ENCODE measurements at regions not wholly inside any gene's neighbourhood (a gene's known extent, or its start where the extent isn't known, plus 50 kb on each side); places are given as distances from the start of the nearest gene placed in this dataset.
"Not testable (repeated sequence)": the region's sequence is repeated elsewhere in the genome, so short reads cannot be mapped to it uniquely, and the experiment has no call there.

DNA sequence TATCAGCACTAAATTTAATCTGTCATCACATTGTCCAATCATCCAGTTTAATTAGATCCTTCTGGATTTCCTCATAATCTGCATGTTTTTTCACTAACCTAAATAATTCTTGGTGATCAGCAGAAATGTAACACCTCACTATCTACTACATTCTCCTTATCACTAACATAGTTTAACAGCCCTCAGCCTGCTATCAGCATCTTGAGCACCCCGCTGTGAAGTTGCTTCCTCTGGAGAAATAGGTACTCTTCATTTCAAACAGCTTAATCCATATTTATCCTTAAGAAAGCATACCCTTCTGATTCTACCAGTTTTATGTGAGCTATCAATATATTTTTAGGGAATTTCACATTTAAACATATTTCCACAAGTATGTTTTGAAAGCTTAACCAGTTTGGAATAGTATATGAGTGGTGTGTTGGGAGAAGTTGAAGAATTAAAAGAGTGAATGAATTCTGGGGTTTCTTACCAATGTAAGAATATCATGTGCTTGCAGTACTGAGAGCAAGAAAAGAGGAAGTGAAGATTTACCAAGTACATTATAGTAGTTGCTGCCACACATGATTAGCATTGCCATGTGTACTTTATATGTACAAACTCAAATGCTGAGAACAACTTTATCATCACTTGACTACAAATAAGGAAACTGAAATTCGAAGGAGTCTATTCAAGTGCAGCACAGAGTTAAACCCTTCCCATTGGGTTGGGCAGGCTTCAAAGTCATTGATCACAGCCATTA lies 771.1 kb upstream of the ADGRL4 start:
- DNase-seq (ENCODE audit: low read depth in 2 of 2) = no peak

DNA sequence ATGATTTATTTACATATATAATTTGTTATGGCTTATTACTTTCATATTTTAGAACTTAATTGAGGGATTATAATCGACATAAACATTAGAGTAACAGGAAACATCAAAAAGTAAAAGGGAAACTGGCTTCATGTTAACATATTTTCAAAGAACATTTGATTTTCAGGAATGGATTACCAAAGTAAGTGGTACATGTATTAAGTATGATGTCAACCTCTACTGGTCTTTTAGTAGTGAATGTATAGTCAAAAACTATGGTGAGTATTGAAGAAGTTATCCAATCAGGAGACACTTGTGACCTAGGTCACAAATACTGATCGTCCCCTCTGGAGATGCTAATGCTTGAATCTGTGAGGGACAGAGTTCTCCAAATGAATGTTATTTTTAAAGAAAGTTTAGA lies 768.9 kb upstream of the ADGRL4 start:
- no peak for DNase-seq (ENCODE audit: low read depth in 2 of 2)

DNA sequence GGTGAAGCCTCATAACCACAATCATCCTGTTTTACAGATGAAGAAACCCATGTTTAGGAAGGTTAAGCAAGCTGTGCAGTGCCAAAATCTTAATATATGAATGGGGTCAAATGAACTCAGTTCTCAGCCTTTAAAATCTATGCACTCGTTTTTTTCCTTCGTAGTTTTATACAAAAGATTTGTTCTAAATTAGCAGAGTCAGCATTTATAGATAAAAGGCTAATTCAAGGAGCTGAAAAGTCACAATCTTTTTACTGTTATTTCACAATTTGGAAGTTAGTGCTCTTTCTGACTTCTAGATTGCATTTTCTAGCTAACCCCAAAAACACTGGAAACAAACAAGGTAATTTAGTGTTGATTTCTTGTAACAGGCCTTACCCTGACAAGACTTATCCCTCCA lies 766.9 kb upstream of the ADGRL4 start:
- DNase-seq (ENCODE audit: low read depth in 2 of 2) = no peak

DNA sequence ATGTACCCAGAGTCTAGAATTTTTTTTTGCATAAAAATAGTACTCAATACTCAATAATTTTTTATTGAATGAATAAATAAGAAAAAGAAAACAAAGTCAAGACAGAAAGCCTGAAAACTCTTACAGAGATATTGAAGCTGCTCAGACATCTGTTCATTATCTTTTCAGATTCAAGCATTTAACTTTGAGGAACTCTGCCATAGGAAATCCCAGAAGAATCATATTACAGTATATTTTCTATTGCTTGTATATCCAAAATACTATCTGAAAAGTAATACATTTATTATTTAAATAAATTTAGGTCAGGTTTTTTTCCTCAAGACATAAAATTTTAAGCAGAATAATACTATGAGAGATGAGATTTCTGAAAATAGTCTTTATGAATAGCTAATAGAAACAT lies 755.9 kb upstream of the ADGRL4 start:
- no peak for DNase-seq (ENCODE audit: low read depth in 2 of 2)

DNA sequence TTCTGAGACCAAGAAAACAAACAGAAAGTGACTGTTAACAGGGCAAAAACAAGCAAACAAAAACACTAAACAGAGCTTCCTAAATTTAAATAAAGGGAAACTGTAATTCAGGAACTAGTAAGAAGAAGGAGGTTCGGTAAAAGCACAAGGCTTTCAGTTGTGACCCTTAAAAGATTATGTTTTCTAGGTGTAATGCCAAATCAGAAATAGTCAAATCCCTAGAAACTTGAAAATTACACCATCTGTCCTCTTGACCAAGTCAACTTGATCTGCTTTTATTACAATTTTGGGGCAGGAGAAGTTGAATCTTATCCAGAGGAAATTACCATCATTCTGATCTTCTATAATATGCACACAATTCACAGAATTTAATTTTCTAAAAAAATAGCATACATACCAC lies 754.0 kb upstream of the ADGRL4 start:
- no peak for DNase-seq (ENCODE audit: low read depth in 2 of 2)

DNA sequence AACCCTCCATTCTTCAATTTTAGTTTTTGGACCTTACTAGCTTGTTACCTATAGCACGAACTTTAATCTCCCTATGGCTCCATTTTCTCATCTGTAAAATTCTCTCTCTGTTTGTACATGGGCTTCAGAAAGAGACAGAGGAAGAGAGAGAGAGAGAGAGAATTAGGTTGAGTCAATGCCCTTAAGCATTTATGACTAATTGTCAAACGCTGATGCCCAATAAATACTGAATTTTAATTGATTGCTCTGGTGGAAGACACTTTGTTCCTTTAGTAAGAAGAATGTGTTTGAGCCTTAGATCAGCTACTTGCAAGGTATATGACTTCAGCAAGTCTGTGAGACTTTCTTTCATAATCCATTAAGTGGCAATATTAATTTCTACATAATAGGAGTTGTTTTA lies 743.1 kb upstream of the ADGRL4 start:
- no peak for DNase-seq (ENCODE audit: low read depth in 2 of 2)

DNA sequence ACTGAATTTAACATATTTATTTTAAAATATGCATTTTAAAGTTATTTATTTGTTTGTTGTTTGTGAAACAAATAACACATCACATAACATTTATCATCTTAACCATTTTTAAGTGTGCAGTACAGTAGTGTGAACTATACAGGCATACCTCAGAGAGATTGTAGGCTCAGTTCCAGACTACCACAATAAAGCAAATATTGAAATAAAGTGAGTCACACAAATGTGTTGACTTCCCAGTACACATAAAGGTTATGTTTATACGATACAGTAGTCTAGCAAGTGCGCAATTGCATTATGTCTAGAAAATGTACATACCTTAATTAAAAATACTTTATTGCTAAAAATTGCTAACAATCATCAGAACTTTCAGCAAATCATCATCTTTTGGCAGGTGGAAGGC lies 739.4 kb upstream of the ADGRL4 start:
- no peak for DNase-seq (ENCODE audit: low read depth in 2 of 2)

DNA sequence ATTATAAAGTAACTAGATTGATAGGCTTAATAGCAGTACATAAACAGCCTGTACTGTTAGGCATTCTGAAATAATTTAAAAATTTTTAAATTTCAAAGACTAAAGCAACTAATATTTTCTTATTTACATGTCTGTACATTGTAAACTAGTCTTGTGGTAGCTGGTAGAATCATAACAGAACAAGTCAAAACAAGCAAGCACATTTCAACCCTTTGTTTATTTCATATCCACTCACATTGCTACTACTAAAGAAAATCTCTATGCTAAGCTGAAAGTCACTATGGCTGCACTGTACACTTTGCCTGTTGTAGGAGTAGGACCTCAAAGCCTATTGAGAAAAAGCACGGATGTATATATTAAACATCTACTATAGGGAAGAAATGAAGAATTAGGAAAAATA lies 738.2 kb upstream of the ADGRL4 start:
- no peak for DNase-seq (ENCODE audit: low read depth in 2 of 2)

DNA sequence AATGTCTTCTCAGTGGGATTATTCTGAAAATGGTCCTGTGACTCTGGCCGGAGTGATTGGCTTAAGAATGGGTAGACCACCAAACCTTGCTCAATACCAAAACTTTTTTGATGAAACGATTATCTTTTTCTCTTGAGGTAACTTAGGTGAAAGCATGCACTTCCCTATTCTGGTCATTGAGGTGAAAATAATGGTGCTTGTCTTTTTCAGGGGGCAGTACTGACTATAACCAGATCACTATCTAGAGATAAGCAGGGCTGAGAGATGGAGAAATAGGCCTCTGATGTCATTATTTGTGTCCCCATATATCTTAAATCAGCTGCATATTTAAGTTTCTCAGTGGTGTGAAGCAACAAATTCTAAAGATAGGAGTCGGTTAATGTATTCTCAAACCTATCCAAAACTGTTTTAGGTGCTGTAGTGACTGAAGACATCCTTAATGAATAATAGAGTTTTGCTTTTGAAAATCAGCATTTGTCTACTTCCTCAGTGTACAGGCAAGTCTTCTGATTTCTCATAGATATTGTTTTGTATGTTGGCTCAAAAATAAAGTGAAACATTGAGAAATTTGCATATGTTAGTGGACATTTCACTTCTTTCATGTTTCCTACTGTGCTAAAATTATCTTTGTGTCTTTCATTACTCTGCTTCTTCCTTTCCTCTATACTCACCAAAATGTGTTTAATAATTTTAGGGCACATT lies 735.3 kb upstream of the ADGRL4 start:
- no peak for DNase-seq (ENCODE audit: low read depth in 2 of 2)

DNA sequence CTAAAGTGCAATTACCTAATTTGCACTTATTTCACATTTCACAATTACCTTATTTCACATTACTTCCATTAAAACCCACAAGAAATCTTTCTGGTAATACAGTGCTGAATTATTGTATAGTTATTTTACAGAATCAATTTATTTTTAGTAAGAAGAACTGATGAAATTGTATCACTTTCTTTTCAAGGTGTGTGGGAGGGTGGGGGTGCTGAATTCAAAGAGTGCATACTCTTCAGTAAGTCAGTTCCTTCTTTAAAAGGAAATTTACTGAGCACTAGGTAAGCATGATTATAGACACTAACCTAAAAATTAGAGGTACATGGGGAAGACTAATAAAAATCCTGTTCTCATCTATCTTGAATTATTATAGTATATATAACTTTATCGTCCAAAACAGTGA lies 731.6 kb upstream of the ADGRL4 start:
- DNase-seq (ENCODE audit: low read depth in 2 of 2) = no peak

DNA sequence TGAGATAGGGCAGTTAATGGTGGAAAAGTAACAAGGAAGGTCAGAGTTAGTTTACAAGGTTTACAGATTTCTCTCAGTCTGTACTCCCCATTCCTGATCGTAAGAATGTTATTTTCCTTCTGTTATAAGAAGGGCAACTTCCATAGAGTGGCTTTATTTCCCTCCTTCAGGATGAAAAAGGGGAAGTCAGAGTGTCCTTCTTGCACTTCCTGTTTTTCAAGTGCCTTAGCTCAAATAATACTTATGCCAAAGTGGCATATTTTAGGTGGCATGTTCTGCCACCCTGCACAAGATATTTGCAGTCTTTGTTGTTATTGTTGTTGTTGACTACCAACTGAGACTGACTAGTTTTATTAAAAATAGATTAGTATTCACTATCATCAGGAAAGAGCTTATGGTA lies 730.7 kb upstream of the ADGRL4 start:
- DNase-seq (ENCODE audit: low read depth in 2 of 2) = no peak

DNA sequence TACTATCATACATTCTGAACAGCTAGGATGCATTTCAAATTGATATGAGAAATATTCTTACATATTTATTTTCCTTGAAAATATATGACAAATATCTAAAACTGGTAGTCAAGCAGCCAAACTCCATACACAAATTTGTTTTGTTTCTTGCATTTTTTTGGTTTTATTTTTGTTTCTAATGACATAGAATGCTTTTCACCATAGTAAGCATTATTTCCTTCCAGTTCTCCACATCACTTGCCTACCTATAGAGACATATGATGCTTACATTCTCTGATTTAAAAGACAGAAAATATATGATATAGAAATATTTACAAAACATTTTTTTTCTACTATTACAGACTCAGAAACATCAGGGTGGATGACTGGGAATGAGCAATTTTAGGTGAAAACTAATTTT lies 726.4 kb upstream of the ADGRL4 start:
- no peak for DNase-seq (ENCODE audit: low read depth in 2 of 2)

DNA sequence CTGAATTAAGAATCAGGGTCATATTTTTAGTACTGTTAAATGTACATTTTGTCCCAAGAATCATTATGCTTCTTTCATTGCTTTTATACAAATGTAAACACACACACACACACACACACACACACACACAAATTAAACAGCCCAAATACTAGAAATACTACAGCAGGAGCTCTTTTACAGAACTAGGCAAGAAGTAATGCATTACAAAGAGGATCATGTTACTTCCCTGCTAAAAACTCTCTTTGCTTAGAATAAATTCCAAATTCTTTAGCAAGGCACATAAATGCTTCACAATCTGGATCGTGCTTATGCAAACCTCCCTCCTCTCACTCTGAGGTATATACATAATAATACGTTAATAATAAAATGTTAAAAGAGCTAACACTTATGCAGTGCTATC lies 720.4 kb upstream of the ADGRL4 start:
- DNase-seq (ENCODE audit: low read depth in 2 of 2) = no peak

DNA sequence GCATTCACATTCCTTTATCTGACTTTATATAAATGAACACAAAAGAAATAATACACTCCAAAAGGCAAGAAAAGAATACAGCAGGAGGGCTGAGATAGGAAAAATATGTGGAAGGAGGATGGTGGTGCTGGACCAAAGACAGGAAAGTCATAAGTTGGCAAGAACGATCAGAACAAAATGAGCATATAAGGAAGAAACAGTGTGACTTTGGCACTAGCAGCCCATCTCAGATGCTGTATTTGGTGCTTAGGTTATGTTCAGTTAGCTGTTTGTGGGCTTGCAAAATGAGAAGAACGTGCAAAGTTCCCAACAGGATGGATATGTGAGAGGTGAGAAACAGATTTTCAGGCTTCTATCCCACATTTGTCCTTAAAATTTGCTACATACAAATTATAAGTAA lies 719.8 kb upstream of the ADGRL4 start:
- no peak for DNase-seq (ENCODE audit: low read depth in 2 of 2)

DNA sequence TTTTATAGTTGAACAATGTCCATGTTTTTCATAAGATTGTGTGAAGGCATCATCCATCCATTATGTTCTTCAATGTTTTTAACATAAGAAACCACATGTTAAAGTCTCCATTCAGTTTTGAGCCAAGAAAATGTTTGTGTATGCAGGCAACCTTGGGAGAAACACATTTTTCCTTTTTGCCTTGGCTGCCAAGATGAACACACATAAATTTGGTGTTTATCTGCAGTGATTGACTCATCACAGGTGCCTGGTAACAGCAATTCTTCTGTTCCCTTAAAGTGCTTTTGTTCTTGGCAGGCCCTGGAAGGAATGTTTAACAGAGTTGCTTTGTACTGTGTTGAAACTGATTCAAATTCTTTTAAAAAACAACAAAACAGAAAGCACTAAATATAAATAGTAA lies 709.9 kb upstream of the ADGRL4 start:
- DNase-seq (ENCODE audit: low read depth in 2 of 2) = no peak

DNA sequence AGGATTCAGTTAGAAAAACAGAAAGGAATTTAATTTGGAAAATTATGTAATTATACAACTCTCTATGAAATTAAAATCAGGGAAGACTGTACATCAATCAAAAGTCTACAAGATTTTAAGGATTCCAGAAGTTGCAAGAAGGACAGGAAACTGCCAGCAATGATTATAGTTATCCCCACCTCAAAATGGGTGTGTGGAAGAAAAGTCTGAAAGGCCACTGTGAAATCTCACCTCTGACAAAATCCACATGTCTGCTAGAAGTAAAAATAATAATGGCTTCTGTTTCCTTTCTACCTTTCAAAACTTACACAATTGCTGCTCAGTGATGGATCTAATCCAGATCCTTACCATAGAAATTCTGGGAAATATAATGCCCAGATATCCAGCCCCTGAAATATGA lies 708.1 kb upstream of the ADGRL4 start:
- DNase-seq (ENCODE audit: low read depth in 2 of 2) = no peak

DNA sequence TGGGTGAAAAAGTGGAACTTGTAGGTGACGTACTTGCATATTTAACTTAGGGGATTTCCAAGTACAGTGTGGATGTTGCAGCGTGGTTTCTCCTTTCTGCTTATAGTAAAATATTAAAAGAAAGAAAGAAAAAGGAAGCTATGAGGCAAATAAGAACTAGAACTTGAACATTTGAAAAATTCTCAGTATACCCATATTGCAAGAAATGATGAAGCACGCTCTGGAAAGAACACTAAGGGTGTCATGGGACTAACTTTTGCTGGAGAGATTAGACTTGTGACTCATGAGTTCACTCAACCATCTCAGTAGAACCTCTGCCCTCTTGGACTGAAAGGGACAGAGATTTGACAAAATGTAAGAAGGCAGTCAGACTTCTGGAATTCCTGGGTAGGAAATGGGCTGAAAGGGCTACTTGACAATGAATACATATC lies 704.5 kb upstream of the ADGRL4 start:
- no peak for DNase-seq (ENCODE audit: low read depth in 2 of 2)

DNA sequence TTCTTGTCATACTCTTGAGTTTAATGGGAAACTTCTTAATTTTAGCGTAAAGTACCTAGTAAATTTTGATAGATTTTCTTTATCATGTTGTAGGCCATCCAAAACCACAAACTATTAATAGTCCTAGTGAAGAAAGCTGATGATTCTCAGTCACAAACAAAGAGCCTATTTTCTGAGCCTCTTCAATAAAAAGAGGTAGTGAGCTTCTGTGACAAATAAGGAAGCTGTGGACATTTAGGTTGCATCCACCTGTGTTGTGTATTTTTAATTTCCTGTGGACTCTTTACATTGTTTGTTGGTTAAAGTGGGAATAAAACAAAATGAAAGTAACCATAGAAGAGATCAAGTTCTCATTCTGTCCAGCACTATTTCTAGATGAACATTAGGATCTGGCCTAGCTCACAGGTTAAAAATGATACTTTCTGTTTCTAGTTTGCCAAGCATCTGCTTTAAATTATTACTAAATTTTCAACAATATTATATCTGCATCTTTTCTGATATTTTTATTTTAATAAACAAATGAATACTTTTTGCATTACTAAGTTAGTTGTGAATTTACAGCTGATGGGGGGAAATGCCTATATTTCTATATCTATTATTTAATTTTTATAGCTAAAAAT lies 702.2 kb upstream of the ADGRL4 start:
- no peak for DNase-seq (ENCODE audit: low read depth in 2 of 2)

DNA sequence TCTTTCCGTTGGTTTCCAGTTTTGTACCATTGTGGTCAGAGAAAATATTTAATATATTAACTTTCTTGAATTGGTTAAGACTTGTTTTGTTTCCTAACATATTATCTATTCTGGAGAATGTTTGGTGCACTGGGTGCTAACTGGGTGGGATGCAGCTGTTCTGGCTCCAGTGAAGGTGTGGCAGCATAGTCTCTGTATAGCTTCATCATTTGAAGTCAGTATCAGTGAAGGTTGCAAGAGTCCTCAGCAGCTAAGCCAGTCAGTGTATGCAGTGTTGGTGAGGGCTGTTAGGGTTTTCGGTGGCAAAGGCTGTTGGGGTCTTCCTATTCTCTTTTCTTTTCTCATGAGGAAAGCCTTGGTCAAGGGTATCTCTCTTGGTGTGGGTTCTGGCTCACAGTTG lies 698.7 kb upstream of the ADGRL4 start:
- no peak for DNase-seq (ENCODE audit: low read depth in 2 of 2)

DNA sequence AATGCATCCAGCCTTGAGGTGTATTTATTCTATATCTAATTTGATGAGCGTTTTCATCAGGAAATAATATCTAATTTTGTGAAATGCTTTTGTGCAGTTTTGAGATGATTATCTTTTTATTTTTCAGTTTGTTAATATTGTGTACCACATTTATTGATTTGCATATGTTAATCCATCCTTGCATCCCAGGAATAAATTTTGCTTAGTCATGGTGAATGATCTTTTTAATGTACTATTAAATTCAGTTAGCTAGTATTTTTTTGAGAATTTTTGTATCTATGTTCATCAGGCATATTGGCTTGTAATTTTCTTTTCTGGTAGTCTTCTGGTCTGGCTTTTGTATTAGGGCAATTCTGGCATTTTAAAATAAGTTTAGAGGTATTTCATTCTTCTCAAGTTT lies 697.5 kb upstream of the ADGRL4 start:
- no peak for DNase-seq (ENCODE audit: low read depth in 2 of 2)

DNA sequence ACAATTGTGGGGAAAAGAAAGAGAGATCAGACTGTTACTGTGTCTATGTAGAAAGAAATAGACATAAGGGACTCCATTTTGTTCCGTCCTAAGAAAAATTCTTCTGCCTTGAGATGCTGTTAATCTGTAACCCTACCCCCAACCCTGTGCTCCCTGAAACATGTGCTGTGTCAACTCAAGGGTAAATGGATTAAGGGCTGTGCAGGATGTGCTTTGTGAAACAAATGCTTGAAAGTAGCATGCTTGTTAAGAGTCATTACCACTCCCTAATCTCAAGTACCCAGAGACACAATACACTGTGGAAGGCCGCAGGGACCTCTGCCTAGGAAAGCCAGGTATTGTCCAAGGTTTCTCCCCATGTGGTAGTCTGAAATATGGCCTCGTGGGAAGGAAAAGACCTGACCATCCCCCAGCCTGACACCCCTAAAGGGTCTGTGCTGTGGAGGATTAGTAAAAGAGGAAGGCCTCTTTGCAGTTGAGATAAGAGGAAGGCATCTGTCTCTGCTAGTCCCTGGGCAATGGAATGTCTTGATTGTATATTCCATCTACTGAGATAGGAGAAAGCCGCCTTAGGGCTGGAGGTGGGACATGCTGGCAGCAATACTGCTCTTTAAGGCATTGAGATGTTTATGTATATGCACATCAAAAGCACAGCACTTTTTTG lies 695.9 kb upstream of the ADGRL4 start:
- not testable (repeated sequence) for DNase-seq (ENCODE audit: low read depth in 2 of 2)

DNA sequence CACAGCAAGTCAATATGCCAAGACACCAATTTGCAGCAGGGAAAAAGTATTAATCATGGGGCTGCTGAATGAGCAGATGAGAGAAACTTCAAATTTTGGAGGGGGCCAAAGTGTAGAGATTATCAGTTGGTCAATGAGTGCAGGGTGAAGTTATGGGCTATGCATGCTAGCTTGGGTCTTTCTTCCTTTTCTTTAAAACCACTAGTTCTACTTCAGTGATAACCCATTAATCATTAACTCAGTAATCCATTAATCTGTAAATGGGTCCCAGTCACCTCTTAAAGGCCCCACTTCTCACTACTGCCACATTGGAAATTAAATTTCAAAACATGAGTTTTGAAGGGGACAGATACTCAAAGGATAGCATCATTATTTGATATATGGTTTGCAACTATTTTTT lies 688.6 kb upstream of the ADGRL4 start:
- DNase-seq (ENCODE audit: low read depth in 2 of 2) = no peak

DNA sequence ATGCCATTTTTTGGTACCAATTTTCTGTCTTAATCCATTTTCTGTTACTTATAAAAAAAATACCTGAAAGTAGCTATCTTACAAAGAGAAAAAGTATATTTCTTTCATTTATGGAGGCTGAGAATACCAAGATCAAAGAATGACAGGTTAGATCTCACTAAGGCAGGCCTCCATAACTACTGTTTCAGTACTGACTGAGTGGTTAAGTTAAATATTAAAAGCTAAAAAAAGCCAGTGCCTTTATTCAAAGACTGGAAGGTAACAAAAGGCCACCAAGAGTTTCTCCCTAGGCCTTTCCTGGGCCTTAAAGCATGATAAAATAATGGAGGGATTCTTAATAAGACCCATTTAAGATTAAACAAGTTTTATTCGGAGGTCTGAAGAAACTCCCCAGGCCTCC lies 687.7 kb upstream of the ADGRL4 start:
- DNase-seq (ENCODE audit: low read depth in 2 of 2) = no peak

Data from stimulated activated CD4-positive, alpha-beta T cell treated with anti-CD3 and anti-CD28 coated beads, Interleukin-12 subunit alpha, Interleukin-12 subunit beta, amount 100 ng/mL, for 24 hours (primary cell).